HCT116 (cell line): ENCODE measurements at regions not wholly inside any gene's neighbourhood (a gene's known extent, or its start where the extent isn't known, plus 50 kb on each side); places are given as distances from the start of the nearest gene placed in this dataset.

Experiments used
- ATAC-seq: fragments of 200-7000 bp; cut with Tn5 transposase; 2 replicates; pipeline ENCODE4 v1.9.1; 2020; ENCODE audit warnings: mild to moderate bottlenecking, moderate library complexity
- BruUV-seq: library from RNA; stranded (reverse); fragments of 400-500 nt; replicated peaks from 2 replicates; lab custom pipeline; 2021; lab: Mats Ljungman, UMichigan
- CTCF ChIA-PET: fragments of 300-600 bp; sonication (Branson Sonifier 250); formaldehyde crosslinking; loops from one replicate; lab custom pipeline; 2021; ENCODE audit warnings: antibody characterized with exemption; lab: Charles Lee
- POLR2A ChIA-PET: fragments of 300-600, 350-600 bp; sonication (Branson Sonifier 250); formaldehyde crosslinking; loops from one replicate; lab custom pipeline; 2021; ENCODE audit warnings: antibody characterized with exemption; lab: Charles Lee
- RAD21 ChIA-PET, 2 experiments: fragments of 300-600 bp; sonication (Branson Sonifier 250); formaldehyde crosslinking; loops; one replicate each; lab custom pipeline; 2023; ENCODE audit warnings: low total read pairs in 2 of 2; ENCODE audit not compliant: uncharacterized antibody in 2 of 2, unreplicated experiment in 2 of 2, low non-redundant PET in 1 of 2; lab: Charles Lee
- DNase-seq: peaks from one replicate; pipeline ENCODE4 v3.0.0-alpha.2; 2010; ENCODE audit warnings: low read depth, low spot score
- H2AFZ ChIP-seq: fragments of 200-600 bp; shearing (Covaris generic), sonication (generic); 2 replicates; pipeline ENCODE4 v1.6.1; 2017; ENCODE audit warnings: low read depth, mixed run types, mixed read lengths, antibody characterized with exemption, low read length; ENCODE audit not compliant: poor library complexity, severe bottlenecking
- H3K27ac ChIP-seq: 2 replicates; pipeline ENCODE4 v1.5.1; 2012; ENCODE audit warnings: low read depth, low read length
- H3K27me3 ChIP-seq: fragments of 200-600 bp; sonication (generic); 2 replicates; pipeline ENCODE4 v1.6.1; 2016; ENCODE audit warnings: mixed run types, low read length, mixed read lengths; ENCODE audit not compliant: insufficient read depth
- H3K36me3 ChIP-seq, 2 experiments: fragments of 200-500 bp in 1 of 2; fragments of 200-600 bp in 1 of 2; sonication (Bioruptor generic) in 1 of 2; sonication (generic) in 1 of 2; 2 replicates each; pipeline versions ENCODE4 v1.5.1 to v1.6.1; 2014 to 2016; ENCODE audit warnings: low read length in 2 of 2, inconsistent platforms in 1 of 2, mixed read lengths in 1 of 2, mixed run types in 1 of 2; ENCODE audit not compliant: insufficient read depth in 2 of 2, control insufficient read depth in 1 of 2
- H3K4me1 ChIP-seq, 2 experiments: fragments of 200-600 bp in 1 of 2; sonication (generic) in 1 of 2; 2 replicates each; pipeline versions ENCODE4 v1.5.1 to v1.6.1; 2012 to 2017; ENCODE audit warnings: low read length in 2 of 2, inconsistent platforms in 1 of 2, mild to moderate bottlenecking in 1 of 2, mixed read lengths in 1 of 2, mixed run types in 1 of 2, moderate library complexity in 1 of 2; ENCODE audit not compliant: insufficient read depth in 2 of 2, control insufficient read depth in 1 of 2
- H3K4me2 ChIP-seq: fragments of 200-600 bp; sonication (generic); 2 replicates; pipeline ENCODE4 v1.6.1; 2017; ENCODE audit warnings: mixed run types, low read length, mixed read lengths
- H3K4me3 ChIP-seq, 2 experiments: fragments of 200-600 bp in 1 of 2; sonication (generic) in 1 of 2; replicated peaks in 1 of 2; 2 replicates each; pipeline ENCODE4 v1.5.1; 2011 to 2016; ENCODE audit warnings: low read length in 2 of 2, control low read depth in 1 of 2, low read depth in 1 of 2, mild to moderate bottlenecking in 1 of 2, mixed read lengths in 1 of 2, mixed run types in 1 of 2
- H3K79me2 ChIP-seq: fragments of 200-600 bp; sonication (generic); 2 replicates; pipeline ENCODE4 v1.6.1; 2017; ENCODE audit warnings: mild to moderate bottlenecking, mixed run types, low read length, moderate library complexity, mixed read lengths; ENCODE audit not compliant: insufficient read depth
- H3K9ac ChIP-seq: fragments of 200-600 bp; sonication (generic); 2 replicates; pipeline ENCODE4 v1.6.1; 2016; ENCODE audit warnings: low read length, mixed read lengths
- H3K9me2 ChIP-seq: fragments of 200-600 bp; sonication (generic), shearing (Covaris generic); 2 replicates; pipeline ENCODE4 v1.6.1; 2017; ENCODE audit warnings: mixed run types, mild to moderate bottlenecking, moderate library complexity; ENCODE audit not compliant: insufficient read depth
- H3K9me3 ChIP-seq, 2 experiments: fragments of 200-500 bp in 1 of 2; fragments of 200-600 bp in 1 of 2; sonication (Bioruptor generic) in 1 of 2; sonication (generic) in 1 of 2; 2 replicates each; pipeline ENCODE4 v1.6.1; 2014 to 2017; ENCODE audit warnings: low read length in 2 of 2, mixed read lengths in 2 of 2, inconsistent platforms in 1 of 2, low read depth in 1 of 2, mild to moderate bottlenecking in 1 of 2, mixed run types in 1 of 2, moderate library complexity in 1 of 2; ENCODE audit not compliant: control insufficient read depth in 1 of 2, insufficient read depth in 1 of 2
- H4K20me1 ChIP-seq: fragments of 200-600 bp; sonication (generic), shearing (Covaris generic); 2 replicates; pipeline ENCODE4 v1.6.1; 2017; ENCODE audit warnings: mixed run types, mild to moderate bottlenecking, moderate library complexity; ENCODE audit not compliant: insufficient read depth
- CBX3 ChIP-seq: IDR thresholded peaks from 2 replicates; pipeline ENCODE4 v1.6.1; 2012; ENCODE audit warnings: low read depth
- CEBPB ChIP-seq: IDR thresholded peaks from 2 replicates; pipeline ENCODE4 v1.6.1; 2012; ENCODE audit warnings: low read depth
- EGR1 ChIP-seq: IDR thresholded peaks from 2 replicates; pipeline ENCODE4 v1.6.1; 2012; ENCODE audit warnings: low read depth
- EZH2 ChIP-seq: fragments of 200-600 bp; sonication (generic); IDR thresholded peaks from 2 replicates; pipeline ENCODE4 v1.6.1; 2017; ENCODE audit warnings: antibody characterized with exemption, mixed run types
- POLR2A ChIP-seq: IDR thresholded peaks from 2 replicates; pipeline ENCODE4 v1.7.0; 2011; ENCODE audit warnings: borderline replicate concordance; ENCODE audit not compliant: insufficient read depth, insufficient read length; ENCODE audit errors: extremely low read depth
- POLR2AphosphoS5 ChIP-seq: IDR thresholded peaks from 2 replicates; pipeline ENCODE4 v1.6.1; 2011; ENCODE audit warnings: mild to moderate bottlenecking, low read depth, low read length, moderate library complexity
- RAD21 ChIP-seq: IDR thresholded peaks from 2 replicates; pipeline ENCODE4 v1.6.1; 2012; ENCODE audit warnings: low read depth, mild to moderate bottlenecking
- SIN3A ChIP-seq: IDR thresholded peaks from 2 replicates; pipeline ENCODE4 v1.6.1; 2012; ENCODE audit warnings: low read depth
- SP1 ChIP-seq: IDR thresholded peaks from 2 replicates; pipeline ENCODE4 v1.6.1; 2012; ENCODE audit warnings: low read depth
- TCF7L2 ChIP-seq: IDR thresholded peaks from 2 replicates; pipeline ENCODE4 v1.7.0; 2011; ENCODE audit warnings: borderline replicate concordance, inconsistent platforms; ENCODE audit not compliant: insufficient read depth, insufficient read length; ENCODE audit errors: extremely low read depth
- ZFX ChIP-seq: fragments of 450-650 bp; IDR thresholded peaks from 2 replicates; pipeline ENCODE4 v1.6.1; 2017
- ZNF274 ChIP-seq: fragments of 200-500 bp; sonication (Bioruptor generic); IDR thresholded peaks from 2 replicates; pipeline ENCODE4 v1.6.1; 2014; ENCODE audit warnings: mild to moderate bottlenecking, low read depth, low read length, inconsistent platforms
- intact Hi-C: fragments of 100-400 bp; cut with micrococcal nuclease; formaldehyde crosslinking; loops from 2 replicates; pipeline ENCODE4 v1.10.0; 2022
- TF ChIP-seq, protein P1 (sequence below): IDR thresholded peaks from 2 replicates; pipeline ENCODE4 v1.6.1; 2012; ENCODE audit warnings: low read depth
- TF ChIP-seq, protein P2 (sequence below), 3 experiments: fragments of 200-600 bp in 1 of 3; sonication (generic) in 1 of 3; IDR thresholded peaks in 2 of 3; conservative IDR thresholded peaks in 1 of 3; 2 replicates each; pipeline ENCODE4 v1.5.1; 2012 to 2017; ENCODE audit warnings: low read depth in 2 of 3, low read length in 2 of 3, antibody characterized with exemption in 1 of 3, borderline replicate concordance in 1 of 3, control low read depth in 1 of 3, mild to moderate bottlenecking in 1 of 3, mixed read lengths in 1 of 3, mixed run types in 1 of 3, moderate library complexity in 1 of 3; ENCODE audit not compliant: insufficient read depth in 1 of 3
- TF ChIP-seq, protein P3 (sequence below): IDR thresholded peaks from 2 replicates; pipeline ENCODE4 v1.6.1; 2012
- TF ChIP-seq, protein P4 (sequence below): IDR thresholded peaks from 2 replicates; pipeline ENCODE4 v1.6.1; 2011; ENCODE audit warnings: mild to moderate bottlenecking, low read length, moderate library complexity; ENCODE audit not compliant: insufficient replicate concordance; ENCODE audit errors: extremely low read depth

DNA sequence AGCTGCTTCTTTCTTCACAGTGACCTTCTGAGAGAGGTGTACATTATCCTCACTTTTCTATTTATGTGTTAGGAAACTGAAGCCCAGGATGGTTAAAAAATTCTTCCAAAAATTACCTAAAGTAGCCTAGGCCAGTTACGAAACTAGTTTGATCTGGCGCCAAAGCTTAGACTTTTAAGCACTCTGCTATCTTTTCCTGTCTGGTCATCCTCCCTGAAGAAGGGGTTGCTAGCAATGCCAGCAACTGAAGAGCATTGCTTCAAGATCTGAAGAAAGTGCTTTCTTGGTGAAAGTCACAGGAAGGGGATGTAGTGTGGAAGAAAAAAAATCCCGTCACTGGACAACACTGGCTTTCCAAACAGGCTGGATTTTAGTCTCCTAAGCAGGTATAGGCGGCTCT lies 618.8 kb upstream of the GRM7 start:
- ChIA-PET CTCF (no interaction called here), POLR2A (no interaction called here), RAD21 (no interaction called here)
- H3K4me2 ChIP-seq: no peak overlapping the region
- BruUV-seq: no TSS peak
- H3K4me1 ChIP-seq: no peaks in the 10 kb centered on the region
- H3K79me2 ChIP-seq: no peaks in the 10 kb centered on the region
- no peaks in the 10 kb centered on the region for H4K20me1 ChIP-seq
- ATAC-seq (no peak), DNase-seq (no peak)
- H3K27ac ChIP-seq: no peak overlapping the region
- H3K36me3 ChIP-seq: no peaks in the 10 kb centered on the region
- H3K9ac ChIP-seq: no peak overlapping the region
- TF ChIP-seq ZFX: no peak
- no peak for TF ChIP-seq POLR2AphosphoS5
- TF ChIP-seq RAD21: no peak
- TF ChIP-seq CEBPB: no peak
- no peak for TF ChIP-seq POLR2A
- TF ChIP-seq, protein P1, sequence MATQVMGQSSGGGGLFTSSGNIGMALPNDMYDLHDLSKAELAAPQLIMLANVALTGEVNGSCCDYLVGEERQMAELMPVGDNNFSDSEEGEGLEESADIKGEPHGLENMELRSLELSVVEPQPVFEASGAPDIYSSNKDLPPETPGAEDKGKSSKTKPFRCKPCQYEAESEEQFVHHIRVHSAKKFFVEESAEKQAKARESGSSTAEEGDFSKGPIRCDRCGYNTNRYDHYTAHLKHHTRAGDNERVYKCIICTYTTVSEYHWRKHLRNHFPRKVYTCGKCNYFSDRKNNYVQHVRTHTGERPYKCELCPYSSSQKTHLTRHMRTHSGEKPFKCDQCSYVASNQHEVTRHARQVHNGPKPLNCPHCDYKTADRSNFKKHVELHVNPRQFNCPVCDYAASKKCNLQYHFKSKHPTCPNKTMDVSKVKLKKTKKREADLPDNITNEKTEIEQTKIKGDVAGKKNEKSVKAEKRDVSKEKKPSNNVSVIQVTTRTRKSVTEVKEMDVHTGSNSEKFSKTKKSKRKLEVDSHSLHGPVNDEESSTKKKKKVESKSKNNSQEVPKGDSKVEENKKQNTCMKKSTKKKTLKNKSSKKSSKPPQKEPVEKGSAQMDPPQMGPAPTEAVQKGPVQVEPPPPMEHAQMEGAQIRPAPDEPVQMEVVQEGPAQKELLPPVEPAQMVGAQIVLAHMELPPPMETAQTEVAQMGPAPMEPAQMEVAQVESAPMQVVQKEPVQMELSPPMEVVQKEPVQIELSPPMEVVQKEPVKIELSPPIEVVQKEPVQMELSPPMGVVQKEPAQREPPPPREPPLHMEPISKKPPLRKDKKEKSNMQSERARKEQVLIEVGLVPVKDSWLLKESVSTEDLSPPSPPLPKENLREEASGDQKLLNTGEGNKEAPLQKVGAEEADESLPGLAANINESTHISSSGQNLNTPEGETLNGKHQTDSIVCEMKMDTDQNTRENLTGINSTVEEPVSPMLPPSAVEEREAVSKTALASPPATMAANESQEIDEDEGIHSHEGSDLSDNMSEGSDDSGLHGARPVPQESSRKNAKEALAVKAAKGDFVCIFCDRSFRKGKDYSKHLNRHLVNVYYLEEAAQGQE: no peak
- no peak for TF ChIP-seq CBX3
- no peak for TF ChIP-seq TCF7L2
- TF ChIP-seq, protein P2, sequence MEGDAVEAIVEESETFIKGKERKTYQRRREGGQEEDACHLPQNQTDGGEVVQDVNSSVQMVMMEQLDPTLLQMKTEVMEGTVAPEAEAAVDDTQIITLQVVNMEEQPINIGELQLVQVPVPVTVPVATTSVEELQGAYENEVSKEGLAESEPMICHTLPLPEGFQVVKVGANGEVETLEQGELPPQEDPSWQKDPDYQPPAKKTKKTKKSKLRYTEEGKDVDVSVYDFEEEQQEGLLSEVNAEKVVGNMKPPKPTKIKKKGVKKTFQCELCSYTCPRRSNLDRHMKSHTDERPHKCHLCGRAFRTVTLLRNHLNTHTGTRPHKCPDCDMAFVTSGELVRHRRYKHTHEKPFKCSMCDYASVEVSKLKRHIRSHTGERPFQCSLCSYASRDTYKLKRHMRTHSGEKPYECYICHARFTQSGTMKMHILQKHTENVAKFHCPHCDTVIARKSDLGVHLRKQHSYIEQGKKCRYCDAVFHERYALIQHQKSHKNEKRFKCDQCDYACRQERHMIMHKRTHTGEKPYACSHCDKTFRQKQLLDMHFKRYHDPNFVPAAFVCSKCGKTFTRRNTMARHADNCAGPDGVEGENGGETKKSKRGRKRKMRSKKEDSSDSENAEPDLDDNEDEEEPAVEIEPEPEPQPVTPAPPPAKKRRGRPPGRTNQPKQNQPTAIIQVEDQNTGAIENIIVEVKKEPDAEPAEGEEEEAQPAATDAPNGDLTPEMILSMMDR (IDR thresholded peaks at IDR 0.05 in 2 of 3, conservative IDR thresholded peaks at IDR 0.05 in 1 of 3; ENCODE audit: borderline replicate concordance in 1 of 3, insufficient read depth in 1 of 3, low read depth in 2 of 3, low read length in 2 of 3): no peak
- TF ChIP-seq EGR1: no peak
- no peak for TF ChIP-seq SP1
- TF ChIP-seq EZH2: no peak
- TF ChIP-seq, protein P3, sequence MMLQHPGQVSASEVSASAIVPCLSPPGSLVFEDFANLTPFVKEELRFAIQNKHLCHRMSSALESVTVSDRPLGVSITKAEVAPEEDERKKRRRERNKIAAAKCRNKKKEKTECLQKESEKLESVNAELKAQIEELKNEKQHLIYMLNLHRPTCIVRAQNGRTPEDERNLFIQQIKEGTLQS: no peak
- TF ChIP-seq ZNF274: no peak
- TF ChIP-seq, protein P4, sequence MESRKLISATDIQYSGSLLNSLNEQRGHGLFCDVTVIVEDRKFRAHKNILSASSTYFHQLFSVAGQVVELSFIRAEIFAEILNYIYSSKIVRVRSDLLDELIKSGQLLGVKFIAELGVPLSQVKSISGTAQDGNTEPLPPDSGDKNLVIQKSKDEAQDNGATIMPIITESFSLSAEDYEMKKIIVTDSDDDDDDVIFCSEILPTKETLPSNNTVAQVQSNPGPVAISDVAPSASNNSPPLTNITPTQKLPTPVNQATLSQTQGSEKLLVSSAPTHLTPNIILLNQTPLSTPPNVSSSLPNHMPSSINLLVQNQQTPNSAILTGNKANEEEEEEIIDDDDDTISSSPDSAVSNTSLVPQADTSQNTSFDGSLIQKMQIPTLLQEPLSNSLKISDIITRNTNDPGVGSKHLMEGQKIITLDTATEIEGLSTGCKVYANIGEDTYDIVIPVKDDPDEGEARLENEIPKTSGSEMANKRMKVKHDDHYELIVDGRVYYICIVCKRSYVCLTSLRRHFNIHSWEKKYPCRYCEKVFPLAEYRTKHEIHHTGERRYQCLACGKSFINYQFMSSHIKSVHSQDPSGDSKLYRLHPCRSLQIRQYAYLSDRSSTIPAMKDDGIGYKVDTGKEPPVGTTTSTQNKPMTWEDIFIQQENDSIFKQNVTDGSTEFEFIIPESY: no peak
- TF ChIP-seq SIN3A: no peak
- no peak overlapping the region for H2AFZ ChIP-seq
- H3K27me3 ChIP-seq: no peaks in the 10 kb centered on the region
- no peak overlapping the region for H3K4me3 ChIP-seq
- intact Hi-C loops: no loop called here
- no peaks in the 10 kb centered on the region for H3K9me2 ChIP-seq
- no peaks in the 10 kb centered on the region for H3K9me3 ChIP-seq
